GM12864 (cell line): ENCODE measurements at regions not wholly inside any gene's neighbourhood (a gene's known extent, or its start where the extent isn't known, plus 50 kb on each side); places are given as distances from the start of the nearest gene placed in this dataset.

Experiments used
- DNase-seq: peaks from one replicate; pipeline ENCODE4 v3.0.0-alpha.2; 2011; ENCODE audit warnings: low read depth
- H3K4me3 ChIP-seq: 2 replicates; pipeline ENCODE4 v1.5.1; 2011; ENCODE audit warnings: mild to moderate bottlenecking, low read depth, low read length, control low read depth
- TF ChIP-seq, protein P1 (sequence below): IDR thresholded peaks from 2 replicates; pipeline ENCODE4 v1.5.1; 2011; ENCODE audit warnings: low read depth, mild to moderate bottlenecking, moderate library complexity, low read length, control low read depth, inconsistent platforms; ENCODE audit errors: missing control alignments

DNA sequence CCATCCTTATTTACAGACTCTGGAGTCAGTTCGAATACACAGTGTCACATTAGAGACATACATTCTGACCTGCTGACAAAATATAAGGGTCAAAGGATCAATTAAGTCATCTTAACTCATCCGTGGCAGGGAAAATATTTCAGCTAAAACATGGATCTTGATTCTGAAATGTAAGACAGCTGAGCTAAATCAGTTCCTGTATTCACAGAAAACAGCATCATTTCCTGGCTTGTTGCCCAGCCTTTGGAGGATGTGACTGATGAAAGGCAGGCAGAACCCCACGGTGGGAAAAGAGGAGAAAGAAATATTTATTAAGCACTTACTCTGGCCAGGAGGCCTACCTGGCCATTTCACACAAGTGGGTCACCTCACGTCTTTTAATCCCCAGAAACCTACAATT lies 101.9 kb downstream of the GAS2L3 start:
- TF ChIP-seq, protein P1, sequence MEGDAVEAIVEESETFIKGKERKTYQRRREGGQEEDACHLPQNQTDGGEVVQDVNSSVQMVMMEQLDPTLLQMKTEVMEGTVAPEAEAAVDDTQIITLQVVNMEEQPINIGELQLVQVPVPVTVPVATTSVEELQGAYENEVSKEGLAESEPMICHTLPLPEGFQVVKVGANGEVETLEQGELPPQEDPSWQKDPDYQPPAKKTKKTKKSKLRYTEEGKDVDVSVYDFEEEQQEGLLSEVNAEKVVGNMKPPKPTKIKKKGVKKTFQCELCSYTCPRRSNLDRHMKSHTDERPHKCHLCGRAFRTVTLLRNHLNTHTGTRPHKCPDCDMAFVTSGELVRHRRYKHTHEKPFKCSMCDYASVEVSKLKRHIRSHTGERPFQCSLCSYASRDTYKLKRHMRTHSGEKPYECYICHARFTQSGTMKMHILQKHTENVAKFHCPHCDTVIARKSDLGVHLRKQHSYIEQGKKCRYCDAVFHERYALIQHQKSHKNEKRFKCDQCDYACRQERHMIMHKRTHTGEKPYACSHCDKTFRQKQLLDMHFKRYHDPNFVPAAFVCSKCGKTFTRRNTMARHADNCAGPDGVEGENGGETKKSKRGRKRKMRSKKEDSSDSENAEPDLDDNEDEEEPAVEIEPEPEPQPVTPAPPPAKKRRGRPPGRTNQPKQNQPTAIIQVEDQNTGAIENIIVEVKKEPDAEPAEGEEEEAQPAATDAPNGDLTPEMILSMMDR, result no peak
- no peak overlapping the region for H3K4me3 ChIP-seq
- no peak for DNase-seq

DNA sequence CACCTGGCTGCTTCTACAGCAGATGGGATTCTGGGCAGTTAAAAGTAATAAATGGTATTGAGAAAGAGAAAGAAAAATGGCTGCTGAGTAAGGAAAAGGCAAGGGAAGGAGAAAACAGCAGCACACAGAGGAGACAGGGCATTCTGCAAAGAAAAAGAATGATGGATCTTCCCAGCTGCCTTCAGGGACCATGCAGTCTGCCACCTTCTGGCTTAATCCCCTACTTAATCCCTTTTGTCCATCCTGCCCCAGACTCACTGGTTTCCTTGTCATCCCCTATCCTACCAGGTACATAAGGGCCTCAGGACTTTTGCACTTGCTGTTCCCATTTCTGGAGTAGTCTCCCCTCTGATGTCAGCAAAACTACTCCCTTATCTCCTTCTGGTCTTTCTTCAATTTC lies 107.6 kb downstream of the GAS2L3 start:
- TF ChIP-seq, protein P1, result no peak
- DNase-seq, result no peak
- H3K4me3 ChIP-seq, result no peak overlapping the region

DNA sequence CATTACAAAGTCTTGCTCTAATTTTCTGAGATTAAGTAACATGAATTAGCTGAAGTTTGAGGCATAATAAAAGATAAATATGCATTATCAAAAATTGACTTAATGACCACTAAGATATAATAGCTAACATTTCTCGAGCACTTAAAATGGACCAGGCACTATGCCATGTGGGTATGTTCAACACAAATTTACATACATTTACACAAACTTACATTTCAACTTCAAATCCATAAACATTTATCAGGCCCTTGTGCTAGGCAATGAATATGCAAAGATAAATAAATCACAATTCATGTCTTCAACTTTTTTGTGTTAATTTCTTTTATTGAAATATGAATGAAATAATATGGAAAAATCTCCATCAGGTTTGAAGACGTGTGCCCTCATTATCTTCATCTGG lies 108.7 kb downstream of the GAS2L3 start:
- TF ChIP-seq, protein P1, result no peak
- no peak for DNase-seq

DNA sequence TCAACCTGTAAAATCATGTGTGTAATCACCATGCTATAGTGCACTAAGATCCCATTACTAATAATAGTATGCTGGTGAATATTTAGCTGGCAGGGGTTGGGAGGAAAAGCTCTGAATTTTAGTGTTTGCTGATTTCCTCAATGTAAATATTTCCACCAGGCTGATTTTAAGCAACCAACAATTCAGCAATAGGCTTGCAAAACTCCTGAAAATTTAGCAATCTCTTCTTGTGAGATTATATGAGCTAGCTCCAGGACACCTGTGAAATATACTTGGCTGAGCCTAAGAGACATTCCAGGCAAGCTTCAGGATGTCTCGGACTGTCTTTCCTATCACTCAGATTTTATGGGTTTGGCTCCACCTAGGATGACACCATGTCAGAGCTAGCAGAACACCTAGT lies 106.9 kb upstream of the ANO4 start:
- TF ChIP-seq, protein P1, result no peak
- no peak for DNase-seq
- H3K4me3 ChIP-seq, result no peak overlapping the region

More for the DNA sequence above, 108.7 kb downstream of the GAS2L3 start:
- H3K4me3 ChIP-seq, result no peak overlapping the region

DNA sequence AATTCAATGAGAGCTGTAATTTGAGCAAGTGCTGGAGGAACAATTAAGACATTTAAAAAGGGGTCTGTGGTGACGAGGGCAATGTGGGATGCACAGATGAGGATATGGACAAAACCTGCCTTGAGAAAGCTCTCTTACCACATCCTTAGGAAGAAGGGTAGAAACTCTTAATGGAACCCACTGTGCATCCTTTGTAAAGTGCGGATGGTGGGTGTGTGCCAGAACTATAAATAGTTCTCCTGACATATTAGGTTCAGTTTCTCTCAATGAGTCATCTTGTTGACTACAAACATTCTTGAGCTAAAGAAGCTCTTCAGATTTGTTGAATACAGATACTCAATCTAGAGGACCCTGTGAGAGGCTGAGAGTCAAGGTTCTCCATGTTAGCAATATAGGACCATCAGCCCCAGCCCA lies 106.1 kb upstream of the ANO4 start:
- TF ChIP-seq, protein P1, result no peak
- DNase-seq, result no peak
- no peak overlapping the region for H3K4me3 ChIP-seq

DNA sequence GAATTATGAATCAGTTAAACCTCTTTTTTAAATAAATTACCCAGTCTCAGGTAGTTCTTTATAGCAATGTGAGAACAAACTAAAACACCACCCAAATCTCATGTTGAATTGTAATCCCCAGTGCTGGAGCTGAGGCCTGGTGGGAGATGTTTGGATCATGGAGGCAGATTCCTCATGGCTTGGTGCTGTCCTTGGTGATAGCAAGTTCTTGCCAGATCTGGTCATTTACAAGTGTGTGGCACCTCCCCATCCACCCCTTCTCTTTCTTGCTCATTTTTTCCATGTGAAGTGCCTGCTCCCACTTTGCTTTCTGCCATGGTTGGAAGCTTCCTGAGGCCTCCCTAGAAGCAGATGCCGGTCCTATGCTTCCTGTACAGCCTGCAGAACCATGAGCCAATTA lies 102.1 kb upstream of the ANO4 start:
- no peak for DNase-seq
- no peak overlapping the region for H3K4me3 ChIP-seq
- TF ChIP-seq, protein P1, result no peak

DNA sequence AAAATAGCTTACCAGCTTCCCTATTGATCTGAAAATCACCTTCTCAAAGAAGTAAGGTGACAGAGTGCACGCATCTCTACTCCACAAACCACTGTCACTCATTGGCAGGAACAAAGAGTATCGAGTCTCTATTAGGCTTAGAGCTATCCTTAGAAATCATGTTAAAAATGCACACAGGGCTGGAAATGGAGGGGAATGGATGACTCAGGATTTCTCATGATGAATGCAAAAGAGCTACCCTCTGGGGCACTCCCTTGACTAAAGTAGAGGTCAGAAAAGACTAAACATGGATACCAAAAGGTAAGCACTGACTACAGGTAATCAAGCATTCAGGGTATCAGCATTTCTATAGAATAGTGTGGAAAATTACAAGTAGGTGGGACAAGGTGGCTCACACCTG lies 96.1 kb upstream of the ANO4 start:
- TF ChIP-seq, protein P1, result no peak
- DNase-seq, result no peak
- no peak overlapping the region for H3K4me3 ChIP-seq
